Gastroesophageal sphincter (tissue), 4 donors: ENCODE measurements at regions not wholly inside any gene's neighbourhood (a gene's known extent, or its start where the extent isn't known, plus 50 kb on each side); places are given as distances from the start of the nearest gene placed in this dataset.
A peak's percentile ranks its signal among the peaks of the same experiment; 100 is the strongest.

Experiments
- ATAC-seq: fragments of 150-250 bp; one replicate; pipeline ENCODE4 v1.9.1; 2016; ENCODE audit warnings: mild to moderate bottlenecking, moderate library complexity
- H3K27ac ChIP-seq, 4 donors: fragments of 200-600 bp; sonication (generic) in 3 of 4; 1 replicate in 3 of 4; 2 replicates in 1 of 4; pipeline ENCODE4 v1.5.1; 2016 to 2019
- H3K27me3 ChIP-seq: fragments of 200-600 bp; sonication (generic); one replicate; pipeline ENCODE4 v1.5.1; 2019
- H3K36me3 ChIP-seq, 2 donors: fragments of 200-600 bp; sonication (generic); one replicate each; pipeline ENCODE4 v1.5.1; 2019; ENCODE audit warnings: control low read depth in 1 of 2
- H3K4me1 ChIP-seq, 3 donors: fragments of 200-600 bp; sonication (generic); 1 replicate in 2 of 3; 2 replicates in 1 of 3; pipeline ENCODE4 v1.5.1; 2016 to 2019; ENCODE audit warnings: control low read depth in 2 of 3
- H3K4me3 ChIP-seq, 2 donors: fragments of 200-600 bp; sonication (generic); one replicate each; pipeline ENCODE4 v1.5.1; 2019; ENCODE audit warnings: mild to moderate bottlenecking in 1 of 2, moderate library complexity in 1 of 2
- H3K9me3 ChIP-seq, 3 donors: fragments of 200-600 bp; sonication (generic); one replicate each; pipeline ENCODE4 v1.5.1; 2017 to 2019; ENCODE audit warnings: control low read depth in 2 of 3
- CTCF ChIP-seq, 4 experiments: fragments of 200-600 bp in 2 of 4; fragments of 450-650 bp in 2 of 4; sonication (generic) in 1 of 4; IDR thresholded peaks; one replicate each; pipeline ENCODE4 v1.5.1; 2017 to 2019; ENCODE audit warnings: antibody characterized with exemption in 4 of 4, mild to moderate bottlenecking in 2 of 4, moderate library complexity in 2 of 4
- EP300 ChIP-seq: sonication (generic); formaldehyde crosslinking; IDR thresholded peaks from one replicate; pipeline ENCODE4 v1.6.1; 2017; ENCODE audit warnings: antibody characterized with exemption, mild to moderate bottlenecking
- POLR2A ChIP-seq, 2 donors: fragments of 450-650 bp; IDR thresholded peaks; one replicate each; pipeline ENCODE4 v1.6.1; 2017; ENCODE audit warnings: antibody characterized with exemption in 2 of 2, mild to moderate bottlenecking in 2 of 2, moderate library complexity in 1 of 2
- POLR2AphosphoS5 ChIP-seq: sonication (generic); formaldehyde crosslinking; IDR thresholded peaks from one replicate; pipeline ENCODE4 v1.6.1; 2017; ENCODE audit warnings: antibody characterized with exemption
- WGBS, 2 donors: methylation state at CpG; one replicate each; pipeline ENCODE4 v1.1.5; 2018; ENCODE audit warnings: low coverage in 1 of 2; 5-methylcytosine and 5-hydroxymethylcytosine counted together

GRCh38 chr18:76660571-76661192, 161.7 kb upstream of the ZNF236 start:
- Histone ChIP-seq H3K9me3 (no peaks in the 10 kb centered on the region), H3K27ac (no peak overlapping the region), H3K4me3 (no peak overlapping the region), H3K36me3 (no peaks in the 10 kb centered on the region), H3K27me3 (peaks cover 6% of the 10 kb centered on the region), H3K4me1 (no peaks in the 10 kb centered on the region)
- no peak for ATAC-seq
- TF ChIP-seq EP300 (no peak), CTCF (IDR thresholded peaks at IDR 0.05) (no peak), POLR2AphosphoS5 (no peak), POLR2A (IDR thresholded peaks at IDR 0.05) (no peak)
- WGBS, 2 donors, result 76 to 100% methylated on average over 1 to 9 of the region's 9 CpGs

- WGBS, 2 donors, result 0 to 53% methylated on average over 1 to 5 of the region's 7 CpGs
- Histone ChIP-seq H3K27ac (no peak overlapping the region), H3K9me3 (no peaks in the 10 kb centered on the region), H3K4me3 (no peak overlapping the region), H3K36me3 (no peaks in the 10 kb centered on the region), H3K4me1 (no peaks in the 10 kb centered on the region), H3K27me3 (peaks cover 25% of the 10 kb centered on the region)
- no peak for ATAC-seq
- TF ChIP-seq POLR2A (IDR thresholded peaks at IDR 0.05), result no peak
- TF ChIP-seq CTCF (IDR thresholded peaks at IDR 0.05), result peak in 1 of 4 experiments; percentile 18
- no peak for TF ChIP-seq POLR2AphosphoS5
Observed at GRCh38 chr18:76658627-76659026, 163.6 kb upstream of the ZNF516 start.

- ATAC-seq, result no peak
- Histone ChIP-seq H3K4me3 (no peak overlapping the region), H3K27ac (no peak overlapping the region), H3K9me3 (no peaks in the 10 kb centered on the region), H3K36me3 (no peaks in the 10 kb centered on the region), H3K27me3 (peaks cover 25% of the 10 kb centered on the region), H3K4me1 (no peaks in the 10 kb centered on the region)
- WGBS, 2 donors, result 57 to 67% methylated on average over 1 to 8 of the region's 9 CpGs
- TF ChIP-seq POLR2A (IDR thresholded peaks at IDR 0.05) (no peak), EP300 (no peak), CTCF (IDR thresholded peaks at IDR 0.05) (no peak), POLR2AphosphoS5 (no peak)
Observed at GRCh38 chr18:76657911-76658470, 162.9 kb upstream of the ZNF516 start.

GRCh38 chr18:76656925-76657827, 162.1 kb upstream of the ZNF516 start:
- Histone ChIP-seq H3K4me1 (no peaks in the 10 kb centered on the region), H3K27me3 (peaks cover 25% of the 10 kb centered on the region), H3K27ac (no peak overlapping the region), H3K9me3 (no peaks in the 10 kb centered on the region), H3K36me3 (no peaks in the 10 kb centered on the region), H3K4me3 (no peak overlapping the region)
- 49 to 56% methylated on average over 8 of the region's 8 CpGs for WGBS, 2 donors
- TF ChIP-seq POLR2AphosphoS5, result no peak
- no peak for TF ChIP-seq CTCF (IDR thresholded peaks at IDR 0.05)
- no peak for TF ChIP-seq EP300
- TF ChIP-seq POLR2A (IDR thresholded peaks at IDR 0.05), result no peak
- no peak for ATAC-seq
